ENCODE measurements at regions not wholly inside any gene's neighbourhood (a gene's known extent, or its start where the extent isn't known, plus 50 kb on each side); places are given as distances from the start of the nearest gene placed in this dataset.

DNA sequence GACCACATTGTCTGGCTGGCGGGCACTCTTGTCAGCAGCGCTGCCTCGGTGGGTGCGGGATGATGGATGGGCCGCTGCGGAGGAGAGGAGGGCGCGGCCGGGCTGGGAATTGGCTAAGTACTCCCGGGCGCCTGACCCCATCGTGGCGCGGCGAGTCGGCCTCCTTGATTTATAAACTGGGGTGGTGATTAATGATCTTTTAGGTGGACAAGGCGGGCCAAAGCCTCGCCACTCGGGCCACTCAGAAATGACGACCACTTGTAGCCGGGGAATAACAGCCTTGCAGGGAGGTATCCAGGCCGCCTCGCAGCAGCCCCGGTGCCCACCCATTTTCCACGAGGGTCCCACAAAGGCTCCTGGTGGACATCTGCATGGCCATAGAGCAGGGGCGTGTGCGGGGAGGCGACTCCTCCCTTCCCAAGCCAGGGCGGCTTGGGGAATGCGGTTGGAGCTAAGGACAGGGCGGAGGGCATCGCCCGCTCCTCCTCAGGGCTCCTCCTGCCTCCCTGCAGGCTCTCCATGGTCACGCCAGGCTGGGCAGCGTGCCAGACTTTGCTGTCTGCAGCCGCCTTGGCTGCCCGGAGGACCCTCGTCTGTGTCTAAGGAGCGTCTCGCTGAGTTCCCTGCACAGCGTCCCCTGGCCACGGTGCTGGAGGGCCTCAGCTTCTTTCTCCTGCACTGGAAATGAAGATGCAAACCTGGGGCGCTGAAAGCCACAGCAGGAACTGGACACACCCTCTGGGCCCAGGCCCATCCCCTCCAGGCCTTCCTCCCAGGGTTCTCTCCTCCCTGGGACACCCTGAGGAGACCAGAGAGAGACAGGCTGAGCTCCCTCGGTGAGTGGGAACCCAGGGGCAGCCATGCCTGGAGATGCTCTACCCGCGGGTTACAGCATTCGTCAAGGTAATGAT, 287.4 kb upstream of the IRX4 start:
- no peak for TF ChIP-seq CTCF (IDR thresholded peaks at IDR 0.05; ENCODE audit: extremely low read depth, insufficient read depth, missing control alignments)
- DNase-seq (ENCODE audit: low spot score) = no peak
- in situ Hi-C loops (cut with MboI; ENCODE audit: low pct_unique_long_range_greater_than_20kb, low sequenced_read_pairs, unreplicated experiment) = no loop called here

GRCh38 chr5:2169430-2169808, 286.7 kb upstream of the IRX4 start:
- no peak for TF ChIP-seq CTCF (IDR thresholded peaks at IDR 0.05; ENCODE audit: extremely low read depth, insufficient read depth, missing control alignments)
- in situ Hi-C loops (cut with MboI; ENCODE audit: low pct_unique_long_range_greater_than_20kb, low sequenced_read_pairs, unreplicated experiment) = no loop called here
- no peak for DNase-seq (ENCODE audit: low spot score)

- no peak for TF ChIP-seq CTCF (IDR thresholded peaks at IDR 0.05; ENCODE audit: extremely low read depth, insufficient read depth, missing control alignments)
- in situ Hi-C loops (cut with MboI; ENCODE audit: low pct_unique_long_range_greater_than_20kb, low sequenced_read_pairs, unreplicated experiment) = no loop called here
- no peak for DNase-seq (ENCODE audit: low spot score)
Observed at GRCh38 chr5:2168601-2169429, 286.1 kb upstream of the IRX4 start.

- in situ Hi-C loops (cut with MboI; ENCODE audit: low pct_unique_long_range_greater_than_20kb, low sequenced_read_pairs, unreplicated experiment) = no loop called here
- TF ChIP-seq CTCF (IDR thresholded peaks at IDR 0.05; ENCODE audit: extremely low read depth, insufficient read depth, missing control alignments) = no peak
- DNase-seq (ENCODE audit: low spot score) = no peak
Observed at GRCh38 chr5:2167671-2168070, 284.9 kb upstream of the IRX4 start.

- no peak for TF ChIP-seq CTCF (IDR thresholded peaks at IDR 0.05; ENCODE audit: extremely low read depth, insufficient read depth, missing control alignments)
- in situ Hi-C loops (cut with MboI; ENCODE audit: low pct_unique_long_range_greater_than_20kb, low sequenced_read_pairs, unreplicated experiment) = no loop called here
- no peak for DNase-seq (ENCODE audit: low spot score)
Observed at GRCh38 chr5:2166979-2167377, 284.3 kb upstream of the IRX4 start.

DNA sequence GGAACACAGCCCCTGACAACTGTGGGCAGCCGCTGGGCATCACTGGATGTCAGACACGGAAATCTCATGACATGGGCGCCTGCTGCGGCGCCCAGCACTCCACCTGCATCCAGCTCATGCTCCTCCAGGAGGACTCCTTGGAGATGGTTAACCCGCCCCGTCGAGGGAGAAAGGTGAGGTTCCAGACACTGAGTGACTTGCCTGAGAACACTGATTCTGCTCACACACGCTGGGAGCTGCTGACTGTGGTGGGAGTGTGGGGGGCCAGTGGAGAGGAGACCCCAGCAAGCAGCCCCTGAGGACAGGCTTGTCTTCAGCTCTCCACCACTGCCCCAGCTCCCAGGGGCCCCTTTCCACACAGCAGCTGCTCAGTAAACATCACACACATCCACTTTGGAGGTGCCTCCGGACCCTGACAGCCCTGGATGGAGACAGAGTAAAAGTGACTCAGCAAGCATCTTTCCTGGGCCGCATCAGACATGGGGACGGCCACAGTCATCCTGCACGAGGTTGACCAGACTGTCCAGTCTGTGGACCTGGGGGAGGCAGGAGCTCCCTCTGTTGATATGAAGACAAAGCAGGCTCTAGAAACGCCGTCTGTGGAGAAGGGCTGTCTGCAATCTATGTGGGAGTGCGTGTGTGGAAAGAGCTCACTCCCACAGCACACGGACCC, 283.7 kb upstream of the IRX4 start:
- in situ Hi-C loops (cut with MboI; ENCODE audit: low pct_unique_long_range_greater_than_20kb, low sequenced_read_pairs, unreplicated experiment) = no loop called here
- no peak for DNase-seq (ENCODE audit: low spot score)
- TF ChIP-seq CTCF (IDR thresholded peaks at IDR 0.05; ENCODE audit: extremely low read depth, insufficient read depth, missing control alignments) = no peak

All from GM13977 (cell line).